ENCODE measurements at regions not wholly inside any gene's neighbourhood (a gene's known extent, or its start where the extent isn't known, plus 50 kb on each side); places are given as distances from the start of the nearest gene placed in this dataset.

GRCh38 chr14:43937001-43937400, 570.1 kb downstream of the FSCB start:
- no peak overlapping the region for H3K4me3 ChIP-seq
- H3K9me3 ChIP-seq: no peaks in the 10 kb centered on the region
- no peaks in the 10 kb centered on the region for H3K27me3 ChIP-seq
- intact Hi-C loops (cut with DNase I): no loop called here
- no peak overlapping the region for H3K27ac ChIP-seq
- DNase-seq (ENCODE audit: extremely low spot score in 2 of 2): no peak
- H3K36me3 ChIP-seq: no peaks in the 10 kb centered on the region
- H3K4me1 ChIP-seq: no peaks in the 10 kb centered on the region
- TF ChIP-seq POLR2AphosphoS5 (IDR thresholded peaks at IDR 0.05; ENCODE audit: insufficient read depth in 1 of 2, low read depth in 1 of 2) (no peak), CTCF (IDR thresholded peaks at IDR 0.05) (no peak), POLR2A (IDR thresholded peaks at IDR 0.05) (no peak)

GRCh38 chr14:43934102-43934501, 573.0 kb downstream of the FSCB start:
- H3K4me1 ChIP-seq: no peaks in the 10 kb centered on the region
- no peaks in the 10 kb centered on the region for H3K36me3 ChIP-seq
- no peak for TF ChIP-seq CTCF (IDR thresholded peaks at IDR 0.05)
- TF ChIP-seq POLR2AphosphoS5 (IDR thresholded peaks at IDR 0.05; ENCODE audit: insufficient read depth in 1 of 2, low read depth in 1 of 2): no peak
- no peak for TF ChIP-seq POLR2A (IDR thresholded peaks at IDR 0.05)
- H3K9me3 ChIP-seq: no peaks in the 10 kb centered on the region
- intact Hi-C loops (cut with DNase I): no loop called here
- no peak overlapping the region for H3K27ac ChIP-seq
- no peak for DNase-seq (ENCODE audit: extremely low spot score in 2 of 2)
- no peak overlapping the region for H3K4me3 ChIP-seq
- no peaks in the 10 kb centered on the region for H3K27me3 ChIP-seq

- Histone ChIP-seq H3K27me3 (no peaks in the 10 kb centered on the region), H3K4me1 (no peaks in the 10 kb centered on the region), H3K27ac (no peak overlapping the region), H3K4me3 (no peak overlapping the region), H3K9me3 (no peaks in the 10 kb centered on the region), H3K36me3 (no peaks in the 10 kb centered on the region)
- no peak for DNase-seq (ENCODE audit: extremely low spot score in 2 of 2)
- TF ChIP-seq CTCF (IDR thresholded peaks at IDR 0.05) (no peak), POLR2A (IDR thresholded peaks at IDR 0.05) (no peak), POLR2AphosphoS5 (IDR thresholded peaks at IDR 0.05; ENCODE audit: insufficient read depth in 1 of 2, low read depth in 1 of 2) (no peak)
- intact Hi-C loops (cut with DNase I): no loop called here
These were observed 592.9 kb downstream of the FSCB start for GRCh38 chr14:43914041-43914693.

- Histone ChIP-seq H3K27ac (no peak overlapping the region), H3K27me3 (no peaks in the 10 kb centered on the region), H3K4me1 (no peaks in the 10 kb centered on the region), H3K9me3 (no peaks in the 10 kb centered on the region), H3K4me3 (no peak overlapping the region), H3K36me3 (no peaks in the 10 kb centered on the region)
- intact Hi-C loops (cut with DNase I): no loop called here
- no peak for TF ChIP-seq CTCF (IDR thresholded peaks at IDR 0.05)
- no peak for TF ChIP-seq POLR2AphosphoS5 (IDR thresholded peaks at IDR 0.05; ENCODE audit: insufficient read depth in 1 of 2, low read depth in 1 of 2)
- TF ChIP-seq POLR2A (IDR thresholded peaks at IDR 0.05): no peak
- no peak for DNase-seq (ENCODE audit: extremely low spot score in 2 of 2)
These were observed 603.9 kb downstream of the FSCB start for GRCh38 chr14:43903209-43903608.

- no peak overlapping the region for H3K4me3 ChIP-seq
- DNase-seq (ENCODE audit: extremely low spot score in 2 of 2): no peak
- no peaks in the 10 kb centered on the region for H3K4me1 ChIP-seq
- no peaks in the 10 kb centered on the region for H3K27me3 ChIP-seq
- intact Hi-C loops (cut with DNase I): no loop called here
- TF ChIP-seq POLR2AphosphoS5 (IDR thresholded peaks at IDR 0.05; ENCODE audit: insufficient read depth in 1 of 2, low read depth in 1 of 2) (no peak), CTCF (IDR thresholded peaks at IDR 0.05) (no peak), POLR2A (IDR thresholded peaks at IDR 0.05) (no peak)
- no peak overlapping the region for H3K27ac ChIP-seq
- H3K9me3 ChIP-seq: no peaks in the 10 kb centered on the region
- H3K36me3 ChIP-seq: no peaks in the 10 kb centered on the region
These were observed 605.0 kb downstream of the FSCB start for GRCh38 chr14:43901911-43902673.
